ENCODE measurements at regions not wholly inside any gene's neighbourhood (a gene's known extent, or its start where the extent isn't known, plus 50 kb on each side); places are given as distances from the start of the nearest gene placed in this dataset.

DNA sequence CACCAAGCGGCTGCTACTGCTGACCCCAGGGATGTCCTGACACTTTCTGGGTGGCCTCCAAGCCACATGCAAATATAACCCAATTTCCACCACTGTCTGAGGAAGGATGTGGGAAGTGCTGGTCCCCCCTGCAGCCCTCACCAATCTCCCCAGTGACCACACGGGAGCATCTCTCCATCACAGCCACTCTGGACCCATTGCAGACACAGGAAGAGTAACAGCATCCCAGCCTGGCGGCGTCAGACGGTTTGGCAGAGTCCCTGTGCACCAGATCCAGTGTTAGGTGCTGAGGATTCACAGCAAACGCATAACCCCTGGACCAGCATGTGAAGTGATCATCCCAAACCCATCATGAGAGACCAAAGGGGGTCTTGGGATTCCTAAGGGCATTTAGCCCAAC lies 163.7 kb upstream of the TNRC6C start:
- intact Hi-C loops (cut with micrococcal nuclease), result no loop called here
- Mint-ChIP-seq H3K27ac (no peak overlapping the region), H3K4me3 (no peak overlapping the region), H3K27me3 (peaks cover 0 to 15% (median 0%) of the 10 kb centered on the region in 5 donors), H3K36me3 (no peaks in the 10 kb centered on the region), H3K9me3 (peaks cover 0 to 2% (median 0%) of the 10 kb centered on the region in 11 donors), H3K4me1 (peaks cover 0 to 8% (median 3%) of the 10 kb centered on the region in 7 donors)
- no peaks in the 10 kb centered on the region for H3K9me3 ChIP-seq (ENCODE audit: control insufficient read depth in 2 of 3, low read length in 3 of 3)
- ChIA-PET POLR2A (no interaction called here), CTCF (no interaction called here)
- H3K27me3 ChIP-seq (ENCODE audit: control insufficient read depth in 2 of 2, insufficient read depth in 2 of 2, low read length in 2 of 2), result no peaks in the 10 kb centered on the region
- no peak for DNase-seq
- no peaks in the 10 kb centered on the region for H3K36me3 ChIP-seq (ENCODE audit: control insufficient read depth in 2 of 3, insufficient read depth in 3 of 3, low read length in 3 of 3)
- no peaks in the 10 kb centered on the region for H3K4me1 ChIP-seq (ENCODE audit: control insufficient read depth in 2 of 2, insufficient read depth in 2 of 2, low read length in 2 of 2)
- no peak overlapping the region for H3K4me3 ChIP-seq (ENCODE audit: low read length)
- ATAC-seq, result no peak
- no peak overlapping the region for H3K27ac ChIP-seq (ENCODE audit: low read depth, low read length)

DNA sequence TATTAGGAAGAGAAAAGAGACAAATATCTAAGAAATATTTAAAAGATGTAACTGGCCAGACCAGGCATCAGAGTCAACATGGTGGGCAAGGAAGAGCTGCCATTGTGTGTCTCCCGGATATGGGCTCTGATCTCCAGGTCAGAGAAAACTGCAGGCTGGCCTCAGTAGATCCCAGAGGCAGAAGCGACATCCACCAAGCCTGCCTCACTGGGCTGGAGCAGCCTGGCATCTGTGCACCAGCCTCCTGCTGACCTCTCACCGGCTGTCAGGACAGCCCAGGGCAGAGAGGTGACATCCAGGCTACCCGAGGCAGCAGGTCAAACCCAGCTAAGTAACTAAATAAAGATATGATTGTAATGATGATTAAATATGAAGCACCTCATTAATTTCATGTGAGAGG lies 162.8 kb upstream of the TNRC6C start:
- no peaks in the 10 kb centered on the region for H3K9me3 ChIP-seq (ENCODE audit: control insufficient read depth in 2 of 3, low read length in 3 of 3)
- peaks cover 0 to 2% (median 0%) of the 10 kb centered on the region in 11 donors for H3K9me3 Mint-ChIP-seq
- H3K4me3 ChIP-seq (ENCODE audit: low read length), result no peak overlapping the region
- intact Hi-C loops (cut with micrococcal nuclease), result no loop called here
- no peak for DNase-seq
- H3K4me1 ChIP-seq (ENCODE audit: control insufficient read depth in 2 of 2, insufficient read depth in 2 of 2, low read length in 2 of 2), result no peaks in the 10 kb centered on the region
- H3K4me3 Mint-ChIP-seq, result no peak overlapping the region
- H3K27ac ChIP-seq (ENCODE audit: low read depth, low read length), result no peak overlapping the region
- ChIA-PET POLR2A (no interaction called here), CTCF (no interaction called here)
- no peak overlapping the region for H3K27ac Mint-ChIP-seq
- H3K4me1 Mint-ChIP-seq, result peaks cover 0 to 8% (median 3%) of the 10 kb centered on the region in 7 donors
- no peaks in the 10 kb centered on the region for H3K36me3 Mint-ChIP-seq
- no peaks in the 10 kb centered on the region for H3K36me3 ChIP-seq (ENCODE audit: control insufficient read depth in 2 of 3, insufficient read depth in 3 of 3, low read length in 3 of 3)
- H3K27me3 ChIP-seq (ENCODE audit: control insufficient read depth in 2 of 2, insufficient read depth in 2 of 2, low read length in 2 of 2), result no peaks in the 10 kb centered on the region
- H3K27me3 Mint-ChIP-seq, result peaks cover 0 to 18% (median 0%) of the 10 kb centered on the region in 5 donors
- ATAC-seq, result no peak

DNA sequence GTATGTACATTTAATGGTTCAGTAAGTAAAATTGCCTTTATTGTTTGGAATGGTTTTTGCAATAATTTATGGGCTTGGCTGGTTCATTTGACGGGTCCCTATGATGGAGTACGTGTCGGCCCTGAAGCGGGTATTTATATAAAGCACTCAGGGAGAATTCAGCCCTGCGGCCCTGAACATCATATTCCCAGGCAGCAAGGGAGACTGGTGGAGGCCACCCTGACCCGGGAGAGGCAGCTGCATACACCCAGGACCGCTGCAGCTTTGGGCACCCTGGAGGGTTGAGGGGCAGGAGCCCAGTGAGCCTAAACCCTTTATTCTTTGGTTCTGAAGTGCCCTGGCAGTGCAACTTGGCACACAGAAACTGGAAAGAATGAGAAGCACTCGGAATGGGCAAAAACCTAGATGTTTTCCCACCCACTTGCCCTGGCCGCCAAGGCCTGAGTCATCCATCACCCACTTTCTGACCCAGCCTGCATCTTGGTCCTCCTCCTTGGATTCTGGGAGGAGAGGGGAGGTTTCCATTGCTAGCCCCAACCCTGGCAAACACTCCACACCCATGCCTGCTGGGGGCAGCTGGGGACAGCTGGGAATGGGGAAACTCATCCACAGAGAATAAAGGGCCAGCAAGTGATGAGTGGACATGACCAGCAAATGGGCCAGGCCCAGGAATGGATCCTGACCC lies 162.2 kb upstream of the TNRC6C start:
- ChIA-PET CTCF (interaction anchor here (0.6 kb wide), 1 partner anchor 218 kb away, joined by 3 read pairs; no protein-coding TSS in a partner anchor), POLR2A (no interaction called here)
- DNase-seq, result no peak
- Mint-ChIP-seq H3K27me3 (peaks cover 0 to 25% (median 6%) of the 10 kb centered on the region in 5 donors), H3K27ac (no peak overlapping the region), H3K4me1 (peaks cover 0 to 8% (median 3%) of the 10 kb centered on the region in 7 donors), H3K4me3 (no peak overlapping the region), H3K9me3 (peaks cover 0 to 2% (median 0%) of the 10 kb centered on the region in 11 donors), H3K36me3 (no peaks in the 10 kb centered on the region)
- no peak overlapping the region for H3K4me3 ChIP-seq (ENCODE audit: low read length)
- intact Hi-C loops (cut with micrococcal nuclease), result no loop called here
- H3K4me1 ChIP-seq (ENCODE audit: control insufficient read depth in 2 of 2, insufficient read depth in 2 of 2, low read length in 2 of 2), result no peaks in the 10 kb centered on the region
- H3K27ac ChIP-seq (ENCODE audit: low read depth, low read length), result no peak overlapping the region
- H3K27me3 ChIP-seq (ENCODE audit: control insufficient read depth in 2 of 2, insufficient read depth in 2 of 2, low read length in 2 of 2), result no peaks in the 10 kb centered on the region
- ATAC-seq, result no peak
- H3K9me3 ChIP-seq (ENCODE audit: control insufficient read depth in 2 of 3, low read length in 3 of 3), result no peaks in the 10 kb centered on the region
- no peaks in the 10 kb centered on the region for H3K36me3 ChIP-seq (ENCODE audit: control insufficient read depth in 2 of 3, insufficient read depth in 3 of 3, low read length in 3 of 3)

DNA sequence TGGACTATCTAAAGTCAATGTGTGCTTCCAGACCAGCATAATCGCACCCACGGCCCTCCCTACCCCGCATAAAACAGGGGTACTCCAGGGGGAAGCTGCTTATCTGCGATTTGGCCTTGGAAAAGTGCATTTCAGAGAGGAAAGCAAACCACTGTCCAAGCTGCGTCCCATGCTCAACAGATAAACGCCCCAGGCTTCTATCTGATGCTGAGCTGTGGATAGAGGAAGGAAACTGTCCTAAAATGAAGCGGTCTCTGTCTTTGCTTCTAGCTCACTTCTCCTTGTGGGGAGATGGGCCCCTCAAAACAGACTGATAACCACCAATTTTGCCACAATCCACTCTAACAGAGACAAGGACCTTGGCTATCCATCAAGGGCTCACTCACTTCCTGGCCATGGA lies 160.5 kb upstream of the TNRC6C start:
- no peaks in the 10 kb centered on the region for H3K27me3 ChIP-seq (ENCODE audit: control insufficient read depth in 2 of 2, insufficient read depth in 2 of 2, low read length in 2 of 2)
- Mint-ChIP-seq H3K27me3 (peaks cover 0 to 38% (median 10%) of the 10 kb centered on the region in 5 donors), H3K4me3 (no peak overlapping the region), H3K4me1 (peaks cover 0 to 12% (median 6%) of the 10 kb centered on the region in 7 donors), H3K36me3 (no peaks in the 10 kb centered on the region), H3K9me3 (peaks cover 0 to 2% (median 0%) of the 10 kb centered on the region in 11 donors), H3K27ac (no peak overlapping the region)
- no peak overlapping the region for H3K4me3 ChIP-seq (ENCODE audit: low read length)
- H3K4me1 ChIP-seq (ENCODE audit: control insufficient read depth in 2 of 2, insufficient read depth in 2 of 2, low read length in 2 of 2), result no peaks in the 10 kb centered on the region
- intact Hi-C loops (cut with micrococcal nuclease), result no loop called here
- no peaks in the 10 kb centered on the region for H3K36me3 ChIP-seq (ENCODE audit: control insufficient read depth in 2 of 3, insufficient read depth in 3 of 3, low read length in 3 of 3)
- H3K27ac ChIP-seq (ENCODE audit: low read depth, low read length), result no peak overlapping the region
- no peaks in the 10 kb centered on the region for H3K9me3 ChIP-seq (ENCODE audit: control insufficient read depth in 2 of 3, low read length in 3 of 3)
- DNase-seq (no peak), ATAC-seq (no peak)
- POLR2A ChIA-PET, result no interaction called here
- CTCF ChIA-PET, result interaction anchor here (0.6 kb wide), 1 partner anchor 1196 kb away, joined by 4 read pairs; no protein-coding TSS in a partner anchor

DNA sequence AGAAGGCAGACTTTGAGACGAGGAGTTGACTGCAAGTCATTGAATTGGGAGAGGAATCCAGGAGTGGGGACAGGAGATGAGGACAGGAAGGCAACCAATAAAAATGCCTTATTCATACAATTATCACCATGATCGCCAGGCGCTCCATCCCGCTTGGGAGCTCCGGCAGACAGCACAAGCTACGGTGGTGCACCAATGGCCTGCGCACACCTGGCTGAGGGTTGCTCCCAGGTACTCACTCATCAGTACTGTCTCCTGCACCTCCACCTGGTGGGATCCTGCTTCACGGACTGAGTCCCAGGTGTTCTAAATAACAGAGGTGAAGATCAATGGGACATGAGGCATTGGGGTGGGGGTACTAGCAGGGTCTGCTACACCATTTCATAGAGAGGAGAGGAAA lies 160.0 kb upstream of the TNRC6C start:
- intact Hi-C loops (cut with micrococcal nuclease), result no loop called here
- Mint-ChIP-seq H3K9me3 (peaks cover 0 to 2% (median 0%) of the 10 kb centered on the region in 11 donors), H3K4me3 (no peak overlapping the region), H3K4me1 (peaks cover 0 to 12% (median 6%) of the 10 kb centered on the region in 7 donors), H3K27me3 (peaks cover 0 to 36% (median 10%) of the 10 kb centered on the region in 5 donors), H3K36me3 (no peaks in the 10 kb centered on the region), H3K27ac (peak overlapping the region in 1 of 9 donors; percentile 74)
- Histone ChIP-seq H3K4me1 (ENCODE audit: control insufficient read depth in 2 of 2, insufficient read depth in 2 of 2, low read length in 2 of 2) (no peaks in the 10 kb centered on the region), H3K27ac (ENCODE audit: low read depth, low read length) (no peak overlapping the region), H3K4me3 (ENCODE audit: low read length) (no peak overlapping the region), H3K9me3 (ENCODE audit: control insufficient read depth in 2 of 3, low read length in 3 of 3) (no peaks in the 10 kb centered on the region), H3K36me3 (ENCODE audit: control insufficient read depth in 2 of 3, insufficient read depth in 3 of 3, low read length in 3 of 3) (no peaks in the 10 kb centered on the region), H3K27me3 (ENCODE audit: control insufficient read depth in 2 of 2, insufficient read depth in 2 of 2, low read length in 2 of 2) (no peaks in the 10 kb centered on the region)
- no peak for DNase-seq
- POLR2A ChIA-PET, result no interaction called here
- ATAC-seq, result no peak
- CTCF ChIA-PET, result no interaction called here

DNA sequence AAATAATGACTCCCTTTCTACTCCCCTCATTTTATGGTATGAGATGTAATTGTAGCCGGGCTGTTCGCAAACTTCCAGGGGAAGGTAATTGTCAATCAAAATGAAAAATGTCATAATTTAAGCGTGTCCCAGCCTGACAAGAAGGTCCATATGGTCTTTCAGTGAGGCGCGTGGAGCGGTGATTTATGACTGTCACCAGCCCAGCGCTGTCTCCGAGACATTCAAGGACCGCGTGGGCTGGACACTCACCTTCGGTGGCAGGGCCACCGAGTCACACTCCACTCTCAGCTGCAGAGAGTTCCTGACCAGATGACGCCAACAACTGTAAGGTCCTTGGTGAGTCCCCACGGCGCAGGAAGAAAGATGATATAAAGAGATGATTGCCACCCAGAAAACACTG lies 157.7 kb upstream of the TNRC6C start:
- H3K27me3 Mint-ChIP-seq, result peaks cover 0 to 42% (median 10%) of the 10 kb centered on the region in 5 donors
- peaks cover 0 to 11% (median 0%) of the 10 kb centered on the region in 7 donors for H3K4me1 Mint-ChIP-seq
- ChIA-PET POLR2A (no interaction called here), CTCF (no interaction called here)
- Histone ChIP-seq H3K27ac (ENCODE audit: low read depth, low read length) (no peak overlapping the region), H3K4me3 (ENCODE audit: low read length) (no peak overlapping the region), H3K4me1 (ENCODE audit: control insufficient read depth in 2 of 2, insufficient read depth in 2 of 2, low read length in 2 of 2) (no peaks in the 10 kb centered on the region), H3K27me3 (ENCODE audit: control insufficient read depth in 2 of 2, insufficient read depth in 2 of 2, low read length in 2 of 2) (no peaks in the 10 kb centered on the region), H3K9me3 (ENCODE audit: control insufficient read depth in 2 of 3, low read length in 3 of 3) (no peaks in the 10 kb centered on the region), H3K36me3 (ENCODE audit: control insufficient read depth in 2 of 3, insufficient read depth in 3 of 3, low read length in 3 of 3) (no peaks in the 10 kb centered on the region)
- H3K27ac Mint-ChIP-seq, result no peak overlapping the region
- no peak overlapping the region for H3K4me3 Mint-ChIP-seq
- DNase-seq (no peak), ATAC-seq (no peak)
- intact Hi-C loops (cut with micrococcal nuclease), result no loop called here
- H3K36me3 Mint-ChIP-seq, result no peaks in the 10 kb centered on the region
- H3K9me3 Mint-ChIP-seq, result peaks cover 0 to 2% (median 0%) of the 10 kb centered on the region in 11 donors
